ENCODE measurements at regions not wholly inside any gene's neighbourhood (a gene's known extent, or its start where the extent isn't known, plus 50 kb on each side); places are given as distances from the start of the nearest gene placed in this dataset.

GRCh38 chr4:180789929-180790328 lies 1453.3 kb upstream of the TENM3 start:
- no peak for DNase-seq (ENCODE audit: extremely low read depth in 1 of 11, low read depth in 9 of 11, low spot score in 4 of 11)

GRCh38 chr4:180790471-180790870 lies 1452.7 kb upstream of the TENM3 start:
- DNase-seq (ENCODE audit: extremely low read depth in 1 of 11, low read depth in 9 of 11, low spot score in 4 of 11) = no peak

GRCh38 chr4:180792541-180792940 lies 1450.7 kb upstream of the TENM3 start:
- DNase-seq (ENCODE audit: extremely low read depth in 1 of 11, low read depth in 9 of 11, low spot score in 4 of 11) = no peak

GRCh38 chr4:180794333-180794732 lies 1448.9 kb upstream of the TENM3 start:
- DNase-seq (ENCODE audit: extremely low read depth in 1 of 11, low read depth in 9 of 11, low spot score in 4 of 11) = no peak

- DNase-seq (ENCODE audit: extremely low read depth in 1 of 11, low read depth in 9 of 11, low spot score in 4 of 11) = no peak
Observed at GRCh38 chr4:180798036-180798577, 1445.1 kb upstream of the TENM3 start.

GRCh38 chr4:180799798-180800197 lies 1443.4 kb upstream of the TENM3 start:
- no peak for DNase-seq (ENCODE audit: extremely low read depth in 1 of 11, low read depth in 9 of 11, low spot score in 4 of 11)

- no peak for DNase-seq (ENCODE audit: extremely low read depth in 1 of 11, low read depth in 9 of 11, low spot score in 4 of 11)
Observed at GRCh38 chr4:180805101-180805500, 1438.1 kb upstream of the TENM3 start.

GRCh38 chr4:180808862-180809261 lies 1434.3 kb upstream of the TENM3 start:
- DNase-seq (ENCODE audit: extremely low read depth in 1 of 11, low read depth in 9 of 11, low spot score in 4 of 11) = no peak

GRCh38 chr4:180809439-180809838 lies 1433.8 kb upstream of the TENM3 start:
- no peak for DNase-seq (ENCODE audit: extremely low read depth in 1 of 11, low read depth in 9 of 11, low spot score in 4 of 11)

- no peak for DNase-seq (ENCODE audit: extremely low read depth in 1 of 11, low read depth in 9 of 11, low spot score in 4 of 11)
Observed at GRCh38 chr4:180810581-180810980, 1432.6 kb upstream of the TENM3 start.

- DNase-seq (ENCODE audit: extremely low read depth in 1 of 11, low read depth in 9 of 11, low spot score in 4 of 11) = no peak
Observed at GRCh38 chr4:180811556-180811955, 1431.6 kb upstream of the TENM3 start.

GRCh38 chr4:180812783-180813182 lies 1430.4 kb upstream of the TENM3 start:
- DNase-seq (ENCODE audit: extremely low read depth in 1 of 11, low read depth in 9 of 11, low spot score in 4 of 11) = no peak

- DNase-seq (ENCODE audit: extremely low read depth in 1 of 11, low read depth in 9 of 11, low spot score in 4 of 11) = no peak
Observed at GRCh38 chr4:180814875-180815417, 1428.3 kb upstream of the TENM3 start.

GRCh38 chr4:180817529-180817928 lies 1425.7 kb upstream of the TENM3 start:
- DNase-seq (ENCODE audit: extremely low read depth in 1 of 11, low read depth in 9 of 11, low spot score in 4 of 11) = no peak

- no peak for DNase-seq (ENCODE audit: extremely low read depth in 1 of 11, low read depth in 9 of 11, low spot score in 4 of 11)
Observed at GRCh38 chr4:180823108-180823507, 1420.1 kb upstream of the TENM3 start.

GRCh38 chr4:180827232-180828009 lies 1415.8 kb upstream of the TENM3 start:
- DNase-seq (ENCODE audit: extremely low read depth in 1 of 11, low read depth in 9 of 11, low spot score in 4 of 11) = peak in 3 of 11 donors; percentile 5 to 13 (median 11)

GRCh38 chr4:180828455-180829018 lies 1414.7 kb upstream of the TENM3 start:
- DNase-seq (ENCODE audit: extremely low read depth in 1 of 11, low read depth in 9 of 11, low spot score in 4 of 11) = peak; percentile 28 to 73 (median 52)

GRCh38 chr4:180832073-180832472 lies 1411.1 kb upstream of the TENM3 start:
- DNase-seq (ENCODE audit: extremely low read depth in 1 of 11, low read depth in 9 of 11, low spot score in 4 of 11) = no peak

- DNase-seq (ENCODE audit: extremely low read depth in 1 of 11, low read depth in 9 of 11, low spot score in 4 of 11) = no peak
Observed at GRCh38 chr4:180840142-180840541, 1403.1 kb upstream of the TENM3 start.

GRCh38 chr4:180850318-180850940 lies 1392.8 kb upstream of the TENM3 start:
- no peak for DNase-seq (ENCODE audit: extremely low read depth in 1 of 11, low read depth in 9 of 11, low spot score in 4 of 11)
